ENCODE measurements at regions not wholly inside any gene's neighbourhood (a gene's known extent, or its start where the extent isn't known, plus 50 kb on each side); places are given as distances from the start of the nearest gene placed in this dataset.
"Not testable (repeated sequence)": the region's sequence is repeated elsewhere in the genome, so short reads cannot be mapped to it uniquely, and the experiment has no call there.

GRCh38 chr4:177185579-177185978 is 124.1 kb upstream of the NEIL3 start:
- in situ Hi-C loops (cut with MboI; ENCODE audit: low sequenced_read_pairs, unreplicated experiment) = no loop called here
- DNase-seq (ENCODE audit: low spot score) = no peak
- no peak for TF ChIP-seq CTCF (IDR thresholded peaks at IDR 0.05; ENCODE audit: borderline replicate concordance, control extremely low read depth, extremely low read depth, insufficient read depth, missing control alignments)

- no peak for TF ChIP-seq CTCF (IDR thresholded peaks at IDR 0.05; ENCODE audit: borderline replicate concordance, control extremely low read depth, extremely low read depth, insufficient read depth, missing control alignments)
- no peak for DNase-seq (ENCODE audit: low spot score)
- in situ Hi-C loops (cut with MboI; ENCODE audit: low sequenced_read_pairs, unreplicated experiment) = no loop called here
Measured at GRCh38 chr4:177187371-177187770, 122.3 kb upstream of the NEIL3 start.

- no peak for DNase-seq (ENCODE audit: low spot score)
- TF ChIP-seq CTCF (IDR thresholded peaks at IDR 0.05; ENCODE audit: borderline replicate concordance, control extremely low read depth, extremely low read depth, insufficient read depth, missing control alignments) = no peak
- in situ Hi-C loops (cut with MboI; ENCODE audit: low sequenced_read_pairs, unreplicated experiment) = no loop called here
Measured at GRCh38 chr4:177190995-177191580, 118.6 kb upstream of the NEIL3 start.

GRCh38 chr4:177191586-177191985 is 118.1 kb upstream of the NEIL3 start:
- no peak for DNase-seq (ENCODE audit: low spot score)
- in situ Hi-C loops (cut with MboI; ENCODE audit: low sequenced_read_pairs, unreplicated experiment) = no loop called here
- TF ChIP-seq CTCF (IDR thresholded peaks at IDR 0.05; ENCODE audit: borderline replicate concordance, control extremely low read depth, extremely low read depth, insufficient read depth, missing control alignments) = no peak

GRCh38 chr4:177191991-177192390 is 117.7 kb upstream of the NEIL3 start:
- no peak for DNase-seq (ENCODE audit: low spot score)
- in situ Hi-C loops (cut with MboI; ENCODE audit: low sequenced_read_pairs, unreplicated experiment) = no loop called here
- no peak for TF ChIP-seq CTCF (IDR thresholded peaks at IDR 0.05; ENCODE audit: borderline replicate concordance, control extremely low read depth, extremely low read depth, insufficient read depth, missing control alignments)

- in situ Hi-C loops (cut with MboI; ENCODE audit: low sequenced_read_pairs, unreplicated experiment); DNase-seq (ENCODE audit: low spot score): not testable (repeated sequence)
Measured at GRCh38 chr4:177193024-177193715, 116.5 kb upstream of the NEIL3 start.

GRCh38 chr4:177194906-177195305 is 114.8 kb upstream of the NEIL3 start:
- TF ChIP-seq CTCF (IDR thresholded peaks at IDR 0.05; ENCODE audit: borderline replicate concordance, control extremely low read depth, extremely low read depth, insufficient read depth, missing control alignments) = no peak
- in situ Hi-C loops (cut with MboI; ENCODE audit: low sequenced_read_pairs, unreplicated experiment) = no loop called here
- DNase-seq (ENCODE audit: low spot score) = no peak
